Liver (tissue), 8 donors: ENCODE measurements at regions not wholly inside any gene's neighbourhood (a gene's known extent, or its start where the extent isn't known, plus 50 kb on each side); places are given as distances from the start of the nearest gene placed in this dataset.

Experiments
- DNase-seq: peaks from one replicate; pipeline ENCODE4 v3.0.0-alpha.2; 2017; ENCODE audit warnings: low spot score
- H3K27ac ChIP-seq, 2 donors: one replicate each; pipeline ENCODE4 v1.7.0; 2013; ENCODE audit warnings: inconsistent platforms in 2 of 2, low read length in 2 of 2, control low read depth in 1 of 2, low read depth in 1 of 2, mild to moderate bottlenecking in 1 of 2
- H3K27me3 ChIP-seq, 4 donors: one replicate each; pipeline versions ENCODE4 v1.6.1 to v1.7.0; 2013; ENCODE audit warnings: low read length in 3 of 4, inconsistent platforms in 1 of 4, mild to moderate bottlenecking in 1 of 4, moderate library complexity in 1 of 4; ENCODE audit not compliant: control insufficient read depth in 4 of 4, insufficient read depth in 4 of 4
- H3K36me3 ChIP-seq, 4 donors: one replicate each; pipeline versions ENCODE4 v1.6.1 to v1.7.0; 2013; ENCODE audit warnings: low read length in 3 of 4, mild to moderate bottlenecking in 3 of 4, low read depth in 1 of 4, moderate library complexity in 1 of 4; ENCODE audit not compliant: control insufficient read depth in 4 of 4, insufficient read depth in 3 of 4
- H3K4me1 ChIP-seq, 4 donors: one replicate each; pipeline versions ENCODE4 v1.6.1 to v1.7.0; 2013; ENCODE audit warnings: low read length in 3 of 4, mild to moderate bottlenecking in 3 of 4, moderate library complexity in 1 of 4; ENCODE audit not compliant: control insufficient read depth in 4 of 4, insufficient read depth in 4 of 4
- H3K4me3 ChIP-seq, 3 donors: one replicate each; pipeline versions ENCODE4 v1.6.1 to v1.7.0; 2013; ENCODE audit warnings: low read length in 3 of 3, control low read depth in 1 of 3, low read depth in 1 of 3, mild to moderate bottlenecking in 1 of 3
- H3K9ac ChIP-seq, 2 donors: one replicate each; pipeline ENCODE4 v1.7.0; 2013; ENCODE audit warnings: low read length in 2 of 2, mild to moderate bottlenecking in 2 of 2, moderate library complexity in 2 of 2, control low read depth in 1 of 2, low read depth in 1 of 2
- H3K9me3 ChIP-seq, 4 donors: one replicate each; pipeline versions ENCODE4 v1.6.1 to v1.7.0; 2013; ENCODE audit warnings: low read length in 3 of 4; ENCODE audit not compliant: control insufficient read depth in 4 of 4
- ATF3 ChIP-seq: IDR thresholded peaks from 2 replicates; pipeline ENCODE4 v1.6.1; 2016; ENCODE audit warnings: antibody characterized with exemption
- EGR1 ChIP-seq, 2 donors: IDR thresholded peaks; 2 replicates each; pipeline ENCODE4 v1.6.1; 2016 to 2018; ENCODE audit warnings: antibody characterized with exemption in 2 of 2, low read depth in 2 of 2
- FOXA1 ChIP-seq: IDR thresholded peaks from 2 replicates; pipeline ENCODE4 v1.6.1; 2016; ENCODE audit warnings: antibody characterized with exemption
- FOXA2 ChIP-seq: IDR thresholded peaks from 2 replicates; pipeline ENCODE4 v1.6.1; 2016; ENCODE audit warnings: antibody characterized with exemption
- HNF4A ChIP-seq, 2 donors: conservative IDR thresholded peaks; 2 replicates each; pipeline ENCODE4 v1.6.1; 2016; ENCODE audit warnings: antibody characterized with exemption in 2 of 2, mild to moderate bottlenecking in 2 of 2
- HNF4G ChIP-seq: IDR thresholded peaks from 2 replicates; pipeline ENCODE4 v1.6.1; 2016; ENCODE audit warnings: antibody characterized with exemption
- JUND ChIP-seq, 2 donors: IDR thresholded peaks; 2 replicates each; pipeline ENCODE4 v1.6.1; 2016; ENCODE audit warnings: antibody characterized with exemption in 2 of 2
- RAD21 ChIP-seq, 2 donors: IDR thresholded peaks; 2 replicates each; pipeline ENCODE4 v1.6.1; 2016; ENCODE audit warnings: antibody characterized with exemption in 2 of 2, mild to moderate bottlenecking in 2 of 2
- SP1 ChIP-seq: IDR thresholded peaks from 2 replicates; pipeline ENCODE4 v1.6.1; 2018; ENCODE audit warnings: antibody characterized with exemption, mild to moderate bottlenecking
- YY1 ChIP-seq: IDR thresholded peaks from 2 replicates; pipeline ENCODE4 v1.6.1; 2016; ENCODE audit warnings: antibody characterized with exemption, mild to moderate bottlenecking
- WGBS: extraction: QIAGEN DNeasy Blood & Tissue Kit; methylation state at CpG from one replicate; pipeline ENCODE4 v1.1.7; 2013; 5-methylcytosine and 5-hydroxymethylcytosine counted together
- TF ChIP-seq, protein P1 (sequence below): IDR thresholded peaks from 2 replicates; pipeline ENCODE4 v1.6.1; 2016; ENCODE audit warnings: antibody characterized with exemption, mild to moderate bottlenecking
- TF ChIP-seq, protein P2 (sequence below): fragments of 150-350 bp; IDR thresholded peaks from 2 replicates; pipeline ENCODE4 v1.5.1; 2017; ENCODE audit warnings: improper control_type of control experiment, low read depth, low read length; ENCODE audit not compliant: missing input control
- donor health status: healthy.
- donor health status: healthy.
- donor health status: healthy.
- donor health status: healthy.
- donor health status: healthy.

DNA sequence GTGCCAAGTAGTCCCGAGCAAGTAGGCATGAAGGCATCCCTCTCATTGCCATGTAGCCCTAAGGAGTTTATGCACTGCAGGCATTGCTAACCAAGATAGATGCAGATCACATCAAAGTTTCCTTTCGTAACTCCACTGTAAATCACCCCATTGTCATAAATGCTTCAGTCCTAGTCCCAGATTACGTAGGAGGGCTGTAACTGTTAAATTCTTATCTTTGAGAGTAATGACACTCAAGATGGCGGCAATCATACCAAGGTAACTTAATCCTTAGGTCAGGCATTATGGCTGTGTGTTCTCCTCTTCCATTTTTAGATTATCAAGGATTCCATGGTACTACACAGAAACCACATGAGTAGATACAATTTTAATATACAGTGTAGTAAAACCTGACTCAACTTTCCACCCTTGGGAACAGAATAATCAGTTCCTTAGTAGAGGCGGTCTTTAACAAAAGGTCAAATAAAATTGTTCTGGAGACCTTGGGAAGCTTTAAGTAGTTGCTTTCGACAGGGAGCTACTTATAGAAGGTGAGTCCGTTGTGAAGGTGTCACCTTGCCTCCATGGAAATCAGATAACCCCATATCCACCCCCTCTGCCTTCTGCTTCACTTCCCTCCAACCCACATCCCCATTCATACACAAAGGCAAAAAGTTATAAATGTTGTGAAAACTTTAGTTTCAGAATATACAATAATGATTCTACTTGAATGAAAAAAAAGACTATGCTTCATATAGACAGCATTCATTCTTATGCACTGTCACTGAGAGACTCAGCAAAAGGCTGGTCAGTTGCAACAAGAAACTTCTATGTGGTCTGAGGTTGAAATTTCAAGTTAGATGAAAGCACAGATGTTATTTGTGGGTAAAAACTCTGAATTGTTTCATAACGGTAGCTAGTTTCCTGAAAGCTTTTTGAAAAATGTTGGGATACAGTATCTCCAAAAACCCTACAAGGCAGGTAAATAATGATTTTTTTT is 64.8 kb upstream of the GALNT5 start:
- Histone ChIP-seq H3K9me3 (no peaks in the 10 kb centered on the region), H3K27ac (no peak overlapping the region), H3K36me3 (no peaks in the 10 kb centered on the region), H3K9ac (no peak overlapping the region), H3K4me1 (no peaks in the 10 kb centered on the region), H3K27me3 (peaks cover 0 to 4% (median 0%) of the 10 kb centered on the region in 4 donors), H3K4me3 (no peak overlapping the region)
- DNase-seq = no peak
- no peak for TF ChIP-seq SP1
- TF ChIP-seq JUND (IDR thresholded peaks at IDR 0.05) = no peak
- TF ChIP-seq, protein P1, sequence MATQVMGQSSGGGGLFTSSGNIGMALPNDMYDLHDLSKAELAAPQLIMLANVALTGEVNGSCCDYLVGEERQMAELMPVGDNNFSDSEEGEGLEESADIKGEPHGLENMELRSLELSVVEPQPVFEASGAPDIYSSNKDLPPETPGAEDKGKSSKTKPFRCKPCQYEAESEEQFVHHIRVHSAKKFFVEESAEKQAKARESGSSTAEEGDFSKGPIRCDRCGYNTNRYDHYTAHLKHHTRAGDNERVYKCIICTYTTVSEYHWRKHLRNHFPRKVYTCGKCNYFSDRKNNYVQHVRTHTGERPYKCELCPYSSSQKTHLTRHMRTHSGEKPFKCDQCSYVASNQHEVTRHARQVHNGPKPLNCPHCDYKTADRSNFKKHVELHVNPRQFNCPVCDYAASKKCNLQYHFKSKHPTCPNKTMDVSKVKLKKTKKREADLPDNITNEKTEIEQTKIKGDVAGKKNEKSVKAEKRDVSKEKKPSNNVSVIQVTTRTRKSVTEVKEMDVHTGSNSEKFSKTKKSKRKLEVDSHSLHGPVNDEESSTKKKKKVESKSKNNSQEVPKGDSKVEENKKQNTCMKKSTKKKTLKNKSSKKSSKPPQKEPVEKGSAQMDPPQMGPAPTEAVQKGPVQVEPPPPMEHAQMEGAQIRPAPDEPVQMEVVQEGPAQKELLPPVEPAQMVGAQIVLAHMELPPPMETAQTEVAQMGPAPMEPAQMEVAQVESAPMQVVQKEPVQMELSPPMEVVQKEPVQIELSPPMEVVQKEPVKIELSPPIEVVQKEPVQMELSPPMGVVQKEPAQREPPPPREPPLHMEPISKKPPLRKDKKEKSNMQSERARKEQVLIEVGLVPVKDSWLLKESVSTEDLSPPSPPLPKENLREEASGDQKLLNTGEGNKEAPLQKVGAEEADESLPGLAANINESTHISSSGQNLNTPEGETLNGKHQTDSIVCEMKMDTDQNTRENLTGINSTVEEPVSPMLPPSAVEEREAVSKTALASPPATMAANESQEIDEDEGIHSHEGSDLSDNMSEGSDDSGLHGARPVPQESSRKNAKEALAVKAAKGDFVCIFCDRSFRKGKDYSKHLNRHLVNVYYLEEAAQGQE = no peak
- TF ChIP-seq HNF4G = no peak
- TF ChIP-seq HNF4A (conservative IDR thresholded peaks at IDR 0.05) = no peak
- TF ChIP-seq YY1 = no peak
- no peak for TF ChIP-seq RAD21 (IDR thresholded peaks at IDR 0.05)
- TF ChIP-seq FOXA2 = no peak
- 83% methylated on average over 8 of the region's 8 CpGs for WGBS

- TF ChIP-seq ATF3 = no peak
- TF ChIP-seq, protein P2, sequence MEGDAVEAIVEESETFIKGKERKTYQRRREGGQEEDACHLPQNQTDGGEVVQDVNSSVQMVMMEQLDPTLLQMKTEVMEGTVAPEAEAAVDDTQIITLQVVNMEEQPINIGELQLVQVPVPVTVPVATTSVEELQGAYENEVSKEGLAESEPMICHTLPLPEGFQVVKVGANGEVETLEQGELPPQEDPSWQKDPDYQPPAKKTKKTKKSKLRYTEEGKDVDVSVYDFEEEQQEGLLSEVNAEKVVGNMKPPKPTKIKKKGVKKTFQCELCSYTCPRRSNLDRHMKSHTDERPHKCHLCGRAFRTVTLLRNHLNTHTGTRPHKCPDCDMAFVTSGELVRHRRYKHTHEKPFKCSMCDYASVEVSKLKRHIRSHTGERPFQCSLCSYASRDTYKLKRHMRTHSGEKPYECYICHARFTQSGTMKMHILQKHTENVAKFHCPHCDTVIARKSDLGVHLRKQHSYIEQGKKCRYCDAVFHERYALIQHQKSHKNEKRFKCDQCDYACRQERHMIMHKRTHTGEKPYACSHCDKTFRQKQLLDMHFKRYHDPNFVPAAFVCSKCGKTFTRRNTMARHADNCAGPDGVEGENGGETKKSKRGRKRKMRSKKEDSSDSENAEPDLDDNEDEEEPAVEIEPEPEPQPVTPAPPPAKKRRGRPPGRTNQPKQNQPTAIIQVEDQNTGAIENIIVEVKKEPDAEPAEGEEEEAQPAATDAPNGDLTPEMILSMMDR = no peak
- no peak for TF ChIP-seq FOXA2
- TF ChIP-seq EGR1 (IDR thresholded peaks at IDR 0.05; ENCODE audit: low read depth in 2 of 2) = no peak
- TF ChIP-seq FOXA1 = no peak
- TF ChIP-seq RAD21 (IDR thresholded peaks at IDR 0.05) = no peak
- TF ChIP-seq SP1 = no peak
- TF ChIP-seq, protein P1 = no peak
- no peak for TF ChIP-seq HNF4G
- Histone ChIP-seq H3K27ac (no peak overlapping the region), H3K27me3 (peaks cover 0 to 4% (median 0%) of the 10 kb centered on the region in 4 donors), H3K9ac (no peak overlapping the region), H3K36me3 (no peaks in the 10 kb centered on the region), H3K4me3 (no peak overlapping the region), H3K9me3 (no peaks in the 10 kb centered on the region), H3K4me1 (no peaks in the 10 kb centered on the region)
- no peak for DNase-seq
Measured at GRCh38 chr2:157193461-157193860, 64.0 kb upstream of the GALNT5 start.
